Adrenal gland (tissue), 9 donors: ENCODE measurements at regions not wholly inside any gene's neighbourhood (a gene's known extent, or its start where the extent isn't known, plus 50 kb on each side); places are given as distances from the start of the nearest gene placed in this dataset.

ENCODE experiments used
- DNase-seq, 7 donors: peaks; one replicate each; pipeline ENCODE4 v3.0.0-alpha.2; 2019 to 2020
- H3K27ac ChIP-seq, 5 donors: fragments of 200-600 bp; sonication (generic) in 4 of 5; 1 replicate in 3 of 5; 2 replicates in 2 of 5; pipeline versions ENCODE4 v1.5.1 to v1.8.0; 2016 to 2020; ENCODE audit warnings: mild to moderate bottlenecking in 1 of 5
- H3K27me3 ChIP-seq: fragments of 200-600 bp; 2 replicates; pipeline ENCODE4 v1.8.0; 2021
- H3K36me3 ChIP-seq, 2 donors: fragments of 200-600 bp; replicated peaks in 1 of 2; 1 replicate in 1 of 2; 2 replicates in 1 of 2; pipeline versions ENCODE4 v1.5.1 to v1.8.0; 2018 to 2022
- H3K4me1 ChIP-seq, 2 donors: fragments of 200-600 bp; replicated peaks in 1 of 2; 1 replicate in 1 of 2; 2 replicates in 1 of 2; pipeline versions ENCODE4 v1.5.1 to v1.8.0; 2018 to 2021
- H3K4me3 ChIP-seq, 4 donors: fragments of 200-600 bp; sonication (generic) in 3 of 4; one replicate each; pipeline ENCODE4 v1.5.1; 2016 to 2018
- H3K9me3 ChIP-seq, 3 donors: fragments of 200-600 bp; sonication (generic) in 1 of 3; replicated peaks in 1 of 3; 1 replicate in 2 of 3; 2 replicates in 1 of 3; pipeline versions ENCODE4 v1.5.1 to v1.8.0; 2016 to 2021
- POLR2A ChIP-seq, 2 donors: fragments of 450-650 bp; IDR thresholded peaks; one replicate each; pipeline ENCODE4 v1.6.1; 2017; ENCODE audit warnings: antibody characterized with exemption in 2 of 2, mild to moderate bottlenecking in 2 of 2, moderate library complexity in 1 of 2
- whole genome bisulfite sequencing, 4 donors: extraction: QIAGEN DNeasy Blood & Tissue Kit in 2 of 4; methylation state at CpG; one replicate each; pipeline versions ENCODE4 v1.1.5 to v1.1.7; 2013 to 2017; 5-methylcytosine and 5-hydroxymethylcytosine counted together
- intact Hi-C, 2 donors: fragments of 100-400 bp; cut with DNase I; formaldehyde crosslinking; loops; one replicate each; pipeline versions ENCODE4 v1.14.1 to v1.15.0; 2022 to 2023
- TF ChIP-seq, protein P1 (sequence below), 6 experiments: fragments of 450-650 bp in 4 of 6; fragments of 200-600 bp in 2 of 6; sonication (generic) in 1 of 6; IDR thresholded peaks; 1 replicate in 5 of 6; 2 replicates in 1 of 6; pipeline versions ENCODE4 v1.5.1 to v1.8.0; 2016 to 2021; ENCODE audit warnings: antibody characterized with exemption in 6 of 6, mild to moderate bottlenecking in 2 of 6, moderate library complexity in 1 of 6
- donor health status: healthy with polysubstance abuse.
- donor health status: Bipolar disorder and iron deficiency.
- donor health status: DM: yes; HTN: yes; CAD: no.
- donor health status: DM: no; HTN: no; CAD: no.
- donor health status: DM: no; HTN: no; CAD: no.

DNA sequence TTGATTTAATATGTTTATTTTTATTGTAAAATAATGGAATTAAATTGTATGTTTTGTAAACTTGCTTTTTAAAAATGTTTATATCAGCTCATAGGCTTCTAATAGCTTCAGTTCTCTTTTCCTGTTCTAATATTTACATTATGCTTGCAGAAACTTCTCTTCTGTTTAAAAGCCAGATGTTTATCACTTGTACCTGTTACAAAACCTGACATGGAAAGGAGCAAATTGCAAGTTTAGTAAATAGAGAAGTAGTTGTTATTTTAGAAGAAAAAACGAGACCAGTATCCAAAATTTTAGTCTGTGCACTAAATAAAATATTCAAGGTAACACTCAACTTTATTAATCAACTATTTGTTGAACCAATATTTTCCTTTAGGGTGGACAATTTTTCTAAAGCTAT, 69.4 kb upstream of the GUCY1A1 start:
- no peak for TF ChIP-seq POLR2A (IDR thresholded peaks at IDR 0.05)
- TF ChIP-seq, protein P1, sequence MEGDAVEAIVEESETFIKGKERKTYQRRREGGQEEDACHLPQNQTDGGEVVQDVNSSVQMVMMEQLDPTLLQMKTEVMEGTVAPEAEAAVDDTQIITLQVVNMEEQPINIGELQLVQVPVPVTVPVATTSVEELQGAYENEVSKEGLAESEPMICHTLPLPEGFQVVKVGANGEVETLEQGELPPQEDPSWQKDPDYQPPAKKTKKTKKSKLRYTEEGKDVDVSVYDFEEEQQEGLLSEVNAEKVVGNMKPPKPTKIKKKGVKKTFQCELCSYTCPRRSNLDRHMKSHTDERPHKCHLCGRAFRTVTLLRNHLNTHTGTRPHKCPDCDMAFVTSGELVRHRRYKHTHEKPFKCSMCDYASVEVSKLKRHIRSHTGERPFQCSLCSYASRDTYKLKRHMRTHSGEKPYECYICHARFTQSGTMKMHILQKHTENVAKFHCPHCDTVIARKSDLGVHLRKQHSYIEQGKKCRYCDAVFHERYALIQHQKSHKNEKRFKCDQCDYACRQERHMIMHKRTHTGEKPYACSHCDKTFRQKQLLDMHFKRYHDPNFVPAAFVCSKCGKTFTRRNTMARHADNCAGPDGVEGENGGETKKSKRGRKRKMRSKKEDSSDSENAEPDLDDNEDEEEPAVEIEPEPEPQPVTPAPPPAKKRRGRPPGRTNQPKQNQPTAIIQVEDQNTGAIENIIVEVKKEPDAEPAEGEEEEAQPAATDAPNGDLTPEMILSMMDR (IDR thresholded peaks at IDR 0.05): no peak
- no peaks in the 10 kb centered on the region for H3K4me1 ChIP-seq
- intact Hi-C loops: no loop called here
- 7 to 50% (median 31%) methylated on average over 1 of the region's 1 CpG for WGBS, 4 donors
- H3K36me3 ChIP-seq: no peaks in the 10 kb centered on the region
- no peaks in the 10 kb centered on the region for H3K27me3 ChIP-seq
- no peak for DNase-seq
- no peaks in the 10 kb centered on the region for H3K9me3 ChIP-seq
- H3K4me3 ChIP-seq: no peak overlapping the region
- no peak overlapping the region for H3K27ac ChIP-seq

DNA sequence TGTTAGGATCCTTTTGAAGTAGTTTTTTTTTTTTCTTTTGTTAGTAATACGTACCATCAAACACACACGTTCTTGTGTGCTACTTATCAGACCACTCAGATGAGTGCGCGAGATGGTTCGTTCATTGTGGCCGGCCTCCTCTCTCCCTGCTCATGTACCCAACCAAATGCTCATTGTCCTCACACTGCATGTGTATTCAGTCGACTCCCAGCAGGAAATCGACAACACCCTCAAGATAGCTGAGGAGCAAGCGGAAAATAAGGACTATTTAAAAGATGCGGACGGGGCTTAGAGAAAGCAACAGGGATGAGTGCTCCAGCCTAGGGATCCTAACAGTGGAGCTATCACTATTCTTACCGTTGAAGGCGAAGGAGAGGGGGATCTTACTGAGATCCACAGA, 72.9 kb upstream of the GUCY1A1 start:
- Histone ChIP-seq H3K4me3 (no peak overlapping the region), H3K27me3 (no peaks in the 10 kb centered on the region), H3K27ac (no peak overlapping the region), H3K9me3 (no peaks in the 10 kb centered on the region), H3K36me3 (no peaks in the 10 kb centered on the region), H3K4me1 (no peaks in the 10 kb centered on the region)
- intact Hi-C loops: no loop called here
- DNase-seq: no peak
- WGBS, 4 donors: 82 to 87% (median 84%) methylated on average over 13 of the region's 13 CpGs
- TF ChIP-seq POLR2A (IDR thresholded peaks at IDR 0.05): no peak
- TF ChIP-seq, protein P1 (IDR thresholded peaks at IDR 0.05): no peak

DNA sequence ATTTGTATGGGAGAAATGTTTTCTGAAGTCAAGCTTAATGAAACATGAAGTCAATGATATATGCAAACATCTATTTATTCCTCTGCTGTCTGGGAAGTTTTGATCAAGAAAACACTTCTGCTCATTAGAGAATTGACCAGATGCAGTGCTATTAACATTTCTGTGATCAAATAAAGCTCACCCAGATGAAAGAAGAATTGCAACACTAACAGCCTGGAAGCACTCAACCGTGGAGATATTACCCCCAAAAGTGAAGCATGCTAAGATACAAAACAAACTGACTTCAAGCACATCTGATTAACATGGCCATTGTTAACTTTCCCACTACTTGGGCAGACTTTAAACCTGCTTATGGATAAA, 73.7 kb upstream of the GUCY1A1 start:
- WGBS, 4 donors: 26 to 53% (median 42%) methylated on average over 1 of the region's 1 CpG
- intact Hi-C loops: no loop called here
- DNase-seq: no peak
- Histone ChIP-seq H3K4me1 (no peaks in the 10 kb centered on the region), H3K27ac (no peak overlapping the region), H3K4me3 (no peak overlapping the region), H3K36me3 (no peaks in the 10 kb centered on the region), H3K9me3 (no peaks in the 10 kb centered on the region), H3K27me3 (no peaks in the 10 kb centered on the region)
- TF ChIP-seq, protein P1 (IDR thresholded peaks at IDR 0.05): no peak
- TF ChIP-seq POLR2A (IDR thresholded peaks at IDR 0.05): no peak

DNA sequence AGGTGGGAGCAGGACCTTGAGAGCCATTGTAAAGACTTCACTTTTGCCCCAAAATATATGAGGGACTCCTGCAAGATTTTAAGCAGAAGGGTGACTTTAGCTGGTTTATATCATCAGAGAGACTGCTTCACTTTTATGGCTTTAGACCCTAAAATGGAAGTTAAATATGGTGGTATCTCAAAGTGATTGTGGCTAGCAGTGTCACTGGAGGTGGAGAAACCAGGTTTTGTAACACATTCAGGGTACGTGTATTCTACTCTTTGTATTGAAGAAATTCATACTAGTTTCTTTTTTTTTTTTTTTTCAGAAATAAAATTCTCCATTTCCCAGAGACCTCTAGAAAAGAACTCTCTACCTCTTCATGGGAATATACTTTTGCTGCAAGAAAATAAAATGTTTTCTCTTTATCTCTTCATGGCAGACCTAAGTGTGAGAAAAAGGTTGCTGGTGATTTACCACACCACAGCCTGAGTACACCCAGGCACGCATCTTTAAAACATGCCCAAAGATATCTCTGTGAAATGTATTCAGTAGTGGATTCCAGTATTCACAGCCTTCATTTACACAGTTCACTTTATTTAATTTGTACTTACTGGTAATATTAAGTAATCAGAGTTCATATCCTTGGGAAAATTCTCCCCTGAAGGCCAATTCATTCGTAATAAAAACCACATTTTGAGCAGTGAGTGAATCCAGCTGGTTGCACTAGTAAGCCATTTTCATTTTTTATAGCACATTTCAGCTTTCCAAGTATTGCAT, 74.3 kb upstream of the GUCY1A1 start:
- TF ChIP-seq, protein P1 (IDR thresholded peaks at IDR 0.05): no peak
- TF ChIP-seq POLR2A (IDR thresholded peaks at IDR 0.05): no peak
- no peaks in the 10 kb centered on the region for H3K27me3 ChIP-seq
- no peaks in the 10 kb centered on the region for H3K9me3 ChIP-seq
- WGBS, 4 donors: 50 to 55% (median 51%) methylated on average over 3 of the region's 3 CpGs
- no peaks in the 10 kb centered on the region for H3K36me3 ChIP-seq
- intact Hi-C loops: no loop called here
- DNase-seq: no peak
- no peak overlapping the region for H3K27ac ChIP-seq
- no peak overlapping the region for H3K4me3 ChIP-seq
- H3K4me1 ChIP-seq: no peaks in the 10 kb centered on the region
